GM18951 (cell line): ENCODE measurements at regions not wholly inside any gene's neighbourhood (a gene's known extent, or its start where the extent isn't known, plus 50 kb on each side); places are given as distances from the start of the nearest gene placed in this dataset.

ENCODE experiments used
- POLR2A ChIP-seq: IDR thresholded peaks from 4 replicates; pipeline ENCODE4 v1.6.1; 2011; ENCODE audit warnings: mild to moderate bottlenecking; ENCODE audit not compliant: insufficient read length, insufficient read depth; ENCODE audit errors: extremely low read depth
- in situ Hi-C: fragments of 300-500 bp; cut with MboI; formaldehyde crosslinking; loops from one replicate; pipeline ENCODE4 v1.12.0; 2022; ENCODE audit warnings: low sequenced_read_pairs, mixed read lengths, inconsistent platforms; ENCODE audit not compliant: unreplicated experiment

- in situ Hi-C loops: no loop called here
- no peak for TF ChIP-seq POLR2A
These were observed 978.2 kb downstream of the CDH9 start for GRCh38 chr5:26060212-26060611.

- TF ChIP-seq POLR2A: no peak
- in situ Hi-C loops: no loop called here
These were observed 983.8 kb downstream of the CDH9 start for GRCh38 chr5:26054594-26054993.

- TF ChIP-seq POLR2A: no peak
- in situ Hi-C loops: no loop called here
These were observed 1003.6 kb downstream of the CDH9 start for GRCh38 chr5:26034813-26035212.

- in situ Hi-C loops: no loop called here
- TF ChIP-seq POLR2A: no peak
These were observed 1006.9 kb downstream of the CDH9 start for GRCh38 chr5:26031481-26031880.

DNA sequence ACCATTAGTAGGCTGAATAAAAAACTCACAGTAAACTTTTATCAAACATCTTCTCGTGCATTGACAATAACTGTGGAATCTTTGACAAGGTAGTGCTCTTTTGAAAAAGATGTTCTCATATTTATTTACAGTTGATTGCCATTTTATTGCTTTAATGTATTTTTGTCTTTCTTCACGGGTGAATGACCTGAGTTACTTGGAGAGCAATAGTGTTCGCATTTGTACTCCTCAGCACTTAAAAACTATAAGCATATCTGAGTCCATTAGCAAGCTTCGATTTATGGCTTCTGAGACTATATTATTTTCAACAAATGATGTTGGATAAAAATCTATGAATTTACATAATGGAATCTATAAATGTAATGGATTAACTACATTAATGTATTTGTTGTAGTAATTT is 1012.3 kb downstream of the CDH9 start:
- in situ Hi-C loops: no loop called here
- TF ChIP-seq POLR2A: no peak

DNA sequence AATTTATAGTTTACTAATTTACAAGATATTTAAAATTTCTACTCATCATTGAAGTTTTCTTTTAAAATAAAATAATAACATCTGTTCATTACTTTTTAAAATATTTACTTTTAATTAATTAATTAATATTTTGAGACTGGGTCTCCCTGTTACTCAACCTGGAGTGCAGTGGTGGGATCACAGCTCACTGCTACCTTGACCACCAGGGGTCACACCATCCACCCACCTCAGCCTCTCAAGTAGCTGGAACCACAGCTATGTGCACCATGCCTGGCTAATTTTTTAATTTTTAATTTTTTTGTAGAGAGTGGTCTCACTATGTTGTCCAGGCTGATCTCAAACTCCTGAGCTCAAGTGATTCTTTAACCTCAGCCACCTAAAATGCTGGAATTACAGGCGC is 1013.6 kb downstream of the CDH9 start:
- in situ Hi-C loops: no loop called here
- no peak for TF ChIP-seq POLR2A

DNA sequence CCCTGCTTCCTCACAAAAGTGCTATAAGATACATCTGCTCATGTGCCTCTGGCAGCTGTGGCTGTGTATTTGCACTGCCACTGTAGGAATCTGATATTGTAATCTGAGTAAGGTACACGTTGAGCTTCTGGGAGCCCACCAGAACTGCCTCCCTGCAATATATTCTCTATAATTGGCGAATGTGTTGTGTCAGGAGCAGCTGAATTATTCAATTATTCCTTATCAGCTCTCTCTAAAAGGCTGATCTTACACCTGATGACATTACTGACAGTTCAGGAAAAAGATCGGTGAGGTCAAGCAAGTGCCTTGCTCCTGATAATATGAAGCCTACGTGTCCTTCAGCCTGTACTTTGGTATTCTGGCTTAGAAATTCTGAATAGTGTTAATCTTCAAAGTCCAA is 1015.0 kb downstream of the CDH9 start:
- in situ Hi-C loops: no loop called here
- TF ChIP-seq POLR2A: no peak

DNA sequence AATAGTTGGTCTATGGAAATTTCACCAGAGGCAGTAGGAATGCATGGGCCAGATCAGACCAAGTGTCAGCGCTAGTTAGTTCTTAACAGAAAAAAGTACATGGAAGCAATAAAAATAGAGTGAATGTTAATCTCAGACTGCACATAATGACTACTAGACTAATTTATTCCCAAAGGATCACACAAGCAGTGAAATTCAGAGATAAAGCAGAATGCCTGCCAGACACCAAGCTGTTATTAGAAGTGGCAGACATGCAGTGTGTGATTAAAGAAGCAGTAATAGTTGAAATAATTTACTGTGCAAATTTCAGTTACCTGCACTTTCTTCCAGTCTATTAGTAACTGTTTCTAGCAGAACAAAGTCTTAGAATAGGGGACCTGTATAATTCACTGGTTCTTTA is 1024.2 kb downstream of the CDH9 start:
- in situ Hi-C loops: no loop called here

DNA sequence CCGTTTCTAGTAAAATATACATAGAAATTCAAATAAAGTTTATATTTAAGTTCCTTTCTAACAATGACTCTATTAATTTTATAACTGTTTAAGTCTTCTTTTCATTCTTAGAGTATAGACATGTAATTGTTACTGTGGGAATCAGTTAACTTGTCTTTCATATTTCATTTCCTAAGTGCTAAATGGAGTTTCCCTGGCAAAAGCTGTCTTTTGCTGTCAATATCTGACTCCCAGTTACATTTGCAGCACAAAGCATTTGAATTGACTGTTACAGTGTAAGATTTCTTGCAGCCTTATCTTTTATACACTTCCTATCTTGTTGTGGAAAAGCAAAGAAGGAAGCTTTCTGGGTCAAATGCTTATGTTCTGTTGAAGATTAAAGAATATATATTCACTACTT is 1026.3 kb downstream of the CDH9 start:
- no peak for TF ChIP-seq POLR2A
- in situ Hi-C loops: no loop called here

More for the DNA sequence above, 1024.2 kb downstream of the CDH9 start:
- TF ChIP-seq POLR2A: no peak

- no peak for TF ChIP-seq POLR2A
- in situ Hi-C loops: no loop called here
These were observed 1028.6 kb downstream of the CDH9 start for GRCh38 chr5:26009742-26010141.

DNA sequence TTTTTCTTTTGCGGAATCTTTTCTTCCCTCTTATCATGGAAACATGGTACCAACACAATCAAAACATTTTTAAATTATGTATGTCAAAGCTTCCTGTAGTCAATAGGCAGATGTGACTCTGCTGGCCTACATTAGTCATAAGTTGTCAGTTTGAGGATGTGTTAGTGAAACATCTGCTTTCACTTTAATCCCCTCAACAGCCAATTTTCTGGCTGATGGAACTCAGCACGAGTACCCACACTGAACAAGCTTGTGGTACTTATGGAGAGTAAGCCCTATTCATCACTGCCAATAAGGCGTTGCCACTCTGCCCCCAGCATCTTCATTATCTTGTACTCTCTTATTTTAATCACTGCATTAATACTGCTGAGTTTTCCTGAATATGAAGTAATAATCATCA is 1034.4 kb downstream of the CDH9 start:
- TF ChIP-seq POLR2A: no peak
- in situ Hi-C loops: no loop called here

GRCh38 chr5:25995209-25995608 is 1043.2 kb downstream of the CDH9 start:
- in situ Hi-C loops: no loop called here
- TF ChIP-seq POLR2A: no peak

GRCh38 chr5:25993701-25994100 is 1044.7 kb downstream of the CDH9 start:
- no peak for TF ChIP-seq POLR2A
- in situ Hi-C loops: no loop called here

GRCh38 chr5:25991639-25992038 is 1046.7 kb downstream of the CDH9 start:
- in situ Hi-C loops: no loop called here
- TF ChIP-seq POLR2A: no peak

DNA sequence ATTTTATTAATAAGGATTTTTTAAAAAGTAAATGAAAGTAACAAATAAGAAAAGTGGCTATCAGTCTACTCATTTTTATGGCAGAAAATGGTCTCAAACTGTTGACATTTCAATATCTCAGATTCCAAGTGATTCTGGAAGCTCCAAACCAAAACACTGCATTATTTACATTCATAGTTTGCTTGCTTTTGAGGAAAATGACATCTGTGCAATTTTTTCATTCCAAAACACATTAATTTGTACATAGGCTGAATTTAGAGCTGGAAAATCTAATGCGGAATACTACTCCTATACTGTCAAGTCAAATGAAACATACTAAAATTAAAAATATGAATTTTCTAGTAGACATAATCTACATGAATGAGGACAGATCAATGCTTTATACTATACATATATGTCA is 1047.6 kb downstream of the CDH9 start:
- in situ Hi-C loops: no loop called here
- TF ChIP-seq POLR2A: no peak
